COLO668 (cell line): ENCODE measurements at regions not wholly inside any gene's neighbourhood (a gene's known extent, or its start where the extent isn't known, plus 50 kb on each side); places are given as distances from the start of the nearest gene placed in this dataset.

Experiments
- DNase-seq: peaks from one replicate; lab custom pipeline; 2025; ENCODE audit not compliant: unreplicated experiment; lab: John Stamatoyannopoulos, UW

DNA sequence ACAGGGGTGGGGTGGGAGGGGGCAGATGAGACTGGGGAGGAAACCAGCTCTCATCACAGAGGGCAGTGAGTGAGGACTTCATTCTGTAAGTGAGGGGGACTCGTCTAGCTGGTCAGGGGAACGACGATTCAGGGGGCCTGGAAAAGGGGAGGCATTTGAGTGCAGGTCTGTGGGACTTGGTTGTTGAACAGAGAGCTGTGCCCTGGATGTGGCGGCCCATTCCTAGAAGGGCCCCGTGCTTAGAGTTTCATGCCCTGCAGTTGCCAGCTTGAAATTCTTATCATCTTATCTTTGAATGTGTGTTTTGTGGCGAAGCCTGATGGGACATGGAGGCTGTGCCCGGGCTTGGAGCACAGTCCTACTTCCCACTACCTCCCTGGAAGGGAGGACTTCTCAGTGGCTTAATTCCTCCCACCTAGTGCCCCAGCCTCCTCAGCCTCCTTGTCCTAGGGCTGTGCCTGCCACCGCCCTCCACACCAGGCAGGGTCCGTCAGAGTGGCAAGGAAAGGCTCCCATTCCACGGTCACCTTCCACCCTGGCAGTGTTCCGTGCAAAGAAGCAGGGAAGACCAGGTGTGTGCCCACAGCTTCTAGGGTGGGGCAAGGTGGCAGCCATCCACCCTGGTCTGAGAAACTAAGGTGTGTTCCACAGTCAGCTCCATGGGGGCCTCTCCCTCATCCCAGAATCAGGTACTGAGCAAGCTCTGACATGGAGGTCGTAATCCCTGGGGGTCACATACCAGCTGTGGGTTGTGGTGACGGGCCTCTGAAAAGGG lies 59.7 kb upstream of the LMO1 start:
- DNase-seq, result no peak

GRCh38 chr11:8321876-8322275 lies 58.2 kb upstream of the LMO1 start:
- DNase-seq, result no peak

DNA sequence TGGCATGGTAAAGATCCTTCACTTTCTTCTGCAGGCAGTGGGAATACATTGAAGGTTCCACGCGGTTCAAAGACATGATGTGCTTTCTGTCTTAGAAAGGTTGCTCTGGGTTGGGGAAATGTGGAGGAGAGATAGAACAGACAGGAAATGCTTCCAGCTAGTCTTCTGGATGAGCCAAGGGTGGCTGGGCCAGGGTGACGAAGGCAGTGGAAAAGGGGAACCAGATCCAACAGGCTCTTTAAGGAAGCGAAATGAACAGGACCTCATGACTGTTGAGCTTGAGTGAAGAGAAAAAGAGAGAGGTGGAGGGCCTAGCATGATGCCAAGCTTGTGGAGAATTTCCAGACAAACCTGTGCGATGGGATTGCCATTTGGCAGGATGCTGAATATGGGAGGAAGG lies 56.4 kb upstream of the LMO1 start:
- DNase-seq, result no peak

DNA sequence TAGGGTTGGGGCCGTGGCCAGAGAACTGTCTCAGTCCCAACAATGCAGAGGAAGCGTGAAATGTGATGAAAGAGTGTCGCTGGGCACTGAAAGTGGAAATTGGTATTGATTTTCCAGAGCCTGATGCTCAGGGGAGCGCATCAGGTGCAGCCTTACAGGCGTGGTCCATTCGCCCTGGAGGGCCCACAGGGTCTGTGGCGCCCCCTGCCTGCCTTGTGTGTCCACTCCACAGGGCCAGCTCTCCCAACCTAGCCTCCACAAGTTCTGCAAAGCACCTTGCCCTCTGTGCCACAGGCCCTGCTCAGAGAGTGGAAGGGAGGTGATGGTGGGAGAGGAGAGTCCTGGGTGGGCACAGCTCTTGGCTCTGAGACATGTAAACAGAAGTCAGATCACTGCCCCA lies 54.9 kb upstream of the LMO1 start:
- DNase-seq, result peak; percentile 26

DNA sequence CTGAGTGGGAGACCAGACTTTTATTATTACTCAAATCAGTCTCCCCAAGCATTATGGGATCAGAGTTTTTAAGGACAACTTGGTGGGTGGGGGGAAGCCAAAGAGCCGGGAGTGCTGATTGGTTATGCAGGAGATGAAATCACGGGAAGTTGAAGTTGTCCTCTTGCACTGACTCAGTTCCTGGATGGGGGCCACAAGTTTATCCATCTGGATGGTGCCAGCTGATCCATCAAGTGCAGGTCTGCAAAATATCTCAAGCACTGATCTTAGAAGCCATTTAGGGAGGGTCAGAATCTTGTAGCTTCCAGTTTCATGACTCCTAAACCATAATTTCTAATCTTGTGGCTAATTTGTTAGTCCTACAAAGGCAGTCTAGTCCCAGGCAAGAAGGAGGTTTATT lies 53.5 kb upstream of the LMO1 start:
- no peak for DNase-seq

DNA sequence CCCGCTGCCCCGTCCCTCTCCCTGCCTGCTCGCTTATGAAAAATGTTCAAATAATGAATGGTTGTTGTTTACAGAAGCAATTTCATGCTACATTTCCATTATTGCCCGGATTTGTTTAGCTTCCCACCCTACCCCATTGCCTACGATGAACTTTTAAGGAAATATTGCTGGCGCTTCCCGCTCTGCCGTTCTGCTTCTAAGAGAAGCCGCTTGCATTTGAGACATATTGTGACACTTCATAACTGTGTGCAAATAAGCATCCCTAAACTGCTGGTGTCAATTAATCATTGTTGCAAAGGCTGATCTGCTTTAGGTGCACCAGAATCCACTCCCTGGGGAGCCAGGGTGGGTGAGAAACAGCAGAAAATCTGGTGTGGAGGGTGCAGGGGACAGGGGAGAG lies 52.3 kb upstream of the LMO1 start:
- DNase-seq, result no peak

DNA sequence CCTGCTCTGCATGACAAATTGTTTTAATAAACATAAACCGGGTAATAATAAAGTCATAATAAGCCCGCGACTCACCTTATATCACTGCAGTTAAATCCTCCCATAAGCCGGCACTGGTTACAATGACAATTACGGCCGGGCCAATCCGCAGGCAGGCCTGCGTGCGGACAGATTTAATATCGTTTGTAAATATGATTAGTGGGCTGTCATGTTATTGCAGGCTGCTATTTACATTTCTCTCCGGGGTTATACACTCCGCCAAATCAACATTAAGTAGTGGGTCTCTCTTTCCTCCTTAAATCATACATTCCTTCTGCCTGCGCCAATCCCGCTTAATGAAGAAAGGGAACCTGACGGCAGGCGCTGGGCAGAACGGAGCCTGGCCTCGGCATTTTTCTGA lies 51.8 kb upstream of the LMO1 start:
- no peak for DNase-seq

- no peak for DNase-seq
Measured at GRCh38 chr11:8314916-8315315, 51.2 kb upstream of the LMO1 start.

GRCh38 chr11:8313504-8314090 lies 49.9 kb upstream of the LMO1 start:
- DNase-seq, result no peak
